Left lung (tissue), 4 donors: ENCODE measurements at regions not wholly inside any gene's neighbourhood (a gene's known extent, or its start where the extent isn't known, plus 50 kb on each side); places are given as distances from the start of the nearest gene placed in this dataset.
A peak's percentile ranks its signal among the peaks of the same experiment; 100 is the strongest.

Experiments
- ATAC-seq: fragments of 200-7000 bp; cut with Tn5 transposase; one replicate; pipeline ENCODE4 v1.9.1; 2020; ENCODE audit warnings: moderate library complexity
- DNase-seq, 4 donors: peaks; one replicate each; pipeline ENCODE4 v3.0.0-alpha.2; 2013 to 2020
- H3K27ac ChIP-seq, 2 donors: fragments of 200-600 bp; sonication (generic) in 1 of 2; one replicate each; pipeline versions ENCODE4 v1.5.0 to v1.8.0; 2020 to 2021
- H3K27me3 ChIP-seq, 2 donors: fragments of 200-600 bp; sonication (generic) in 1 of 2; one replicate each; pipeline versions ENCODE4 v1.5.0 to v1.8.0; 2020 to 2021
- H3K36me3 ChIP-seq, 2 donors: fragments of 200-600 bp; sonication (generic) in 1 of 2; one replicate each; pipeline versions ENCODE4 v1.5.0 to v1.8.0; 2020 to 2021
- H3K4me1 ChIP-seq, 2 donors: fragments of 200-600 bp; one replicate each; pipeline ENCODE4 v1.8.0; 2021
- H3K4me3 ChIP-seq, 2 donors: fragments of 200-600 bp; sonication (generic) in 1 of 2; one replicate each; pipeline versions ENCODE4 v1.5.0 to v1.8.0; 2020 to 2021; ENCODE audit warnings: mild to moderate bottlenecking in 1 of 2
- H3K9me3 ChIP-seq, 2 donors: fragments of 200-600 bp; sonication (generic) in 1 of 2; one replicate each; pipeline versions ENCODE4 v1.5.0 to v1.8.0; 2020 to 2021
- CTCF ChIP-seq, 2 donors: fragments of 200-600 bp; sonication (generic) in 1 of 2; IDR thresholded peaks; one replicate each; pipeline versions ENCODE4 v1.5.0 to v1.8.0; 2021; ENCODE audit warnings: antibody characterized with exemption in 2 of 2
- intact Hi-C, 2 donors: fragments of 100-400 bp; cut with DNase I; formaldehyde crosslinking; loops; one replicate each; pipeline versions ENCODE4 v1.11.2 to v1.14.2; 2022
- donor health status: DM: no; HTN: yes; CAD: no.
- donor health status: DM: no; HTN: no; CAD: no.

- ATAC-seq (no peak), DNase-seq (no peak)
- Histone ChIP-seq H3K27me3 (no peaks in the 10 kb centered on the region), H3K36me3 (no peaks in the 10 kb centered on the region), H3K27ac (peak overlapping the region in 1 of 2 donors; percentile 21), H3K4me1 (no peaks in the 10 kb centered on the region), H3K9me3 (no peaks in the 10 kb centered on the region), H3K4me3 (no peak overlapping the region)
- TF ChIP-seq CTCF (IDR thresholded peaks at IDR 0.05) = no peak
- intact Hi-C loops = no loop called here
Observed at GRCh38 chr2:187862715-187863114, 308.5 kb upstream of the TFPI start.

- no peak overlapping the region for H3K27ac ChIP-seq
- no peaks in the 10 kb centered on the region for H3K27me3 ChIP-seq
- H3K36me3 ChIP-seq = no peaks in the 10 kb centered on the region
- ATAC-seq (no peak), DNase-seq (no peak)
- intact Hi-C loops = no loop called here
- H3K9me3 ChIP-seq = no peaks in the 10 kb centered on the region
- no peaks in the 10 kb centered on the region for H3K4me1 ChIP-seq
- H3K4me3 ChIP-seq = no peak overlapping the region
- TF ChIP-seq CTCF (IDR thresholded peaks at IDR 0.05) = no peak
Observed at GRCh38 chr2:187865025-187865424, 310.8 kb upstream of the TFPI start.

GRCh38 chr2:187867165-187867564 is 312.9 kb upstream of the TFPI start:
- no peaks in the 10 kb centered on the region for H3K36me3 ChIP-seq
- no peaks in the 10 kb centered on the region for H3K27me3 ChIP-seq
- intact Hi-C loops = no loop called here
- no peaks in the 10 kb centered on the region for H3K4me1 ChIP-seq
- no peak for ATAC-seq
- no peak overlapping the region for H3K4me3 ChIP-seq
- no peak for TF ChIP-seq CTCF (IDR thresholded peaks at IDR 0.05)
- H3K9me3 ChIP-seq = no peaks in the 10 kb centered on the region
- no peak overlapping the region for H3K27ac ChIP-seq
- peak in 1 of 4 donors; percentile 13 for DNase-seq

DNA sequence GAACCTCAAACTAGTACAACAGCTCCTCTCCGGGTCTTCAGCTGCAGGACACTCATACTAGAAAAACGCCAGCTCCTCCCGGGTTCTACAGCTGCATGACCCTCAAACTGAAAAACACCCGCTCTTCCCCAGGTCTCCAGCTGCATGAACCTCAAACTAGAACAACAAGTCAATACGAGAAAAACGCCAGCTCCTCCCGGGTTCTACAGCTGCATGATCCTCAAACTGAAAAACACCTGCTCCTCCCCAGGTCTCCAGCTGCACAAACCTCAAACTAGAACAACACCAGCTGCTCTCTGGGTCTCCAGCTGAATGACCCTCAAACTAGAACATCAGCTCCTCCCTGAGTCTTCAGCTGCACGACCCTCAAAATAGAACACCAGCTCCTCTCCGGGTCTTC is 315.0 kb upstream of the TFPI start:
- peak in 1 of 4 donors; percentile 8 for DNase-seq
- H3K27ac ChIP-seq = no peak overlapping the region
- ATAC-seq = no peak
- H3K4me3 ChIP-seq = no peak overlapping the region
- no peaks in the 10 kb centered on the region for H3K36me3 ChIP-seq
- no peaks in the 10 kb centered on the region for H3K27me3 ChIP-seq
- H3K4me1 ChIP-seq = no peaks in the 10 kb centered on the region
- intact Hi-C loops = no loop called here
- TF ChIP-seq CTCF (IDR thresholded peaks at IDR 0.05) = no peak
- no peaks in the 10 kb centered on the region for H3K9me3 ChIP-seq

DNA sequence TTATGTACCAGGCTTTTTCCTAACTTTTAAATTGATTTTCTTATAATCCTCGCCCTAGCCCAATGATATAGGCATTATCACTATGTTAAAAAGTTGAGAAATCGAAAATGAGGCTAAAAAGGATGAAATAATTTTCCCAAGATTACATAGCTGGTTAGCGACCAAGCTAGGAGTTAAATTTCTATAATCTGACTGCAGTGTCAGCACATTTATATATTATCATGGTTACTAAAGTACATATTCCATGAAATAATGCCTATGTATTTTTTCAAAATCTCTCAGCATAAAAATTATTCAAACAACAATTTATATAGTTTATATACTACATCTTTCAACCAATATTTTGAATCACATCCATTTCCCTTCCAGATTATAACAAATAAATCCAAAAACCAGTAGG is 317.3 kb upstream of the TFPI start:
- Histone ChIP-seq H3K27ac (no peak overlapping the region), H3K4me3 (no peak overlapping the region), H3K9me3 (no peaks in the 10 kb centered on the region), H3K36me3 (no peaks in the 10 kb centered on the region), H3K27me3 (no peaks in the 10 kb centered on the region), H3K4me1 (no peaks in the 10 kb centered on the region)
- intact Hi-C loops = no loop called here
- TF ChIP-seq CTCF (IDR thresholded peaks at IDR 0.05) = no peak
- ATAC-seq (no peak), DNase-seq (no peak)
